GM18909 (cell line): ENCODE measurements at regions not wholly inside any gene's neighbourhood (a gene's known extent, or its start where the extent isn't known, plus 50 kb on each side); places are given as distances from the start of the nearest gene placed in this dataset.
A peak's percentile ranks its signal among the peaks of the same experiment; 100 is the strongest.

Experiments used
- ATAC-seq: cut with Tn5 transposase; IDR thresholded peaks from one replicate; pipeline ENCODE4 v1.9.1; 2021; ENCODE audit warnings: mild to moderate bottlenecking; ENCODE audit not compliant: unreplicated experiment, poor library complexity

DNA sequence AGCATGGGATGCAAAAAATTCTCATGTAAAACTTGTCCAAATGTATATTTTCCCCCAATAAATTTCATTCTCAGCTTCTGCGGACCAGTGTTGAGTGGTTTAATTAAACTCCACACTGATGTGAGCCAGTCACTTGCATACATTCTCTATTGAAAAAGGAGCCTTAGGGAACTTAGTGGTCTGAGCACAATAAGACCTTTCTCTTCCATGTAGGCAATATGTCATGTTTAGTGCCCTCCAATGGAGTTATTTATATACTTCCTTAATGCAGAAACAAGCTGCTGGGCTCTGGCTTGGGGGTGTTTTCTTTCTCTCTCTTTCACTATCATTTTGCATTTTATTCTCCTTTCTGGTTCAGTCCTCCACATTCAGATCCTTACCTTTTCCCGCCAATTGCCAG is 196.9 kb downstream of the ANAPC10 start:
- ATAC-seq = no peak

DNA sequence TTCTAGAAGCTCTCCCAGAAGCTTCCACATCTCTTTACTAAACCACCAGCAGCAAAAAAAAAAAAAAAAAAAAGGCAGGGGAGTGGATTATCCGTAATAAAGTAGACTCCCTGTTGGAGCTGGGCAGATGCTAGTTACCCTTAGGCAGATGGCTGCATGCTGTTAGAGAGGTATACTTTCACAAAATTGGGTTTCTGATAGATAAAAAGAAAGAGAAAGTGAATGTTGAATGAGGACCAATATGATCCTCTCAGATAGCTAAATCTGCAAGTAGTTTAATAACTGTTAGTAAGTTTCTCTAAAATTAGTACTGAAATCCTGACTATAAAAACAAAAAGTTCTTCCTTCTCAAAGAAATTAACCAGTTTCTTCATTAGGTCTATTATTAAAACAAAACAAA is 195.4 kb downstream of the ANAPC10 start:
- peak; percentile 63 for ATAC-seq

DNA sequence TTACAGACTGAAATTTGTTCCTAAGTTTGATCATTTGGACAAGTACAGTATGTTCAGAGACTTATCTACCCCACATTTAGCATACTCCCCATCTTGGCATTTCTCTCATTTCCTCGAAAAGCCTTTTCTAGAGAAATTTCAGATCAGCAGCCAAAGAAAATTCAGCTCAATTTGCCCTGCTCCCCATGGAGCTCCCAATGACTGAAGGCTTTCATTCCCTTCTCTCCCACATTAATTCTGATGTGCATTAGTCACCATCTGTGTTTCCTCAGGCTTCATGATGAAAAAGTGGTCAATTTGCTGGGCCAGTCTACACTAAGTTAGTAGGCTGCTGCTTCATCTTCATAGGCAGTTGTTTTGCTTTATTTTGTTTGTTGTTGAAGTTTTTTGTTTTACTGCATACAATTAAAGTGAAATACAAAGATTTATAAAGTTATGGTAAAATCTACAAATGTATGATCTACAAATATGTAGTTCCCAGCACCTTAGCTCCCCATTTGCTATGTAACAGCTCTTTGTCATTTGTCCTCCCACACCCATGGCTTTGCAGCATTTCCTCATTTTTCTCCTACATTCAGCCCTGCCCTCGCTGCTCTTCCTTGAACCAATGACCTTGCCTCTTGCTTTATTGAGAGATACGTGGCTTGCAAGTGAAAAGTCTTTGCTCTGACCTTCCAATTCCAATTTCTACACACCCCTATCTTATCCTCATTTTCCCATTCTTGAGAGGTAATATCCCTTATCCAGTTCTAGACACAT is 193.9 kb downstream of the ANAPC10 start:
- no peak for ATAC-seq

DNA sequence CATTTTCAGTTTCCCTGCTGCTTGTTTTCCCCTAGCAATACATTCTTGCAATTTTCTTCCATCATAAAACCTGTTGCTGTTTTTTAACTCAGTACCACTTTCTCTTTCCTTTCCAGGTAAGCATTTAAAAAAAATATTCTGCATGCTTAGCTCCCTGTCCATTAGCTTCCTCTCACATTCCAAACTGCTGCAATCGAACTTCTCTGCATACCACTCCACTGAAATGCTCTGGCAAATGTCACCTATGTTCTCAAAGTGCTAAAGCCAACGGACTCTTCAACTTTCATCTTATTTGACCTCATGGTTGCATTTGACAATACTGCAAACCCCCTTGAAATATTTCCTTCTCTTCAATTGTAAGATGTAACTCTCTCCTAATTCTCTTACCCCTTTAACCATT is 192.7 kb downstream of the ANAPC10 start:
- no peak for ATAC-seq

DNA sequence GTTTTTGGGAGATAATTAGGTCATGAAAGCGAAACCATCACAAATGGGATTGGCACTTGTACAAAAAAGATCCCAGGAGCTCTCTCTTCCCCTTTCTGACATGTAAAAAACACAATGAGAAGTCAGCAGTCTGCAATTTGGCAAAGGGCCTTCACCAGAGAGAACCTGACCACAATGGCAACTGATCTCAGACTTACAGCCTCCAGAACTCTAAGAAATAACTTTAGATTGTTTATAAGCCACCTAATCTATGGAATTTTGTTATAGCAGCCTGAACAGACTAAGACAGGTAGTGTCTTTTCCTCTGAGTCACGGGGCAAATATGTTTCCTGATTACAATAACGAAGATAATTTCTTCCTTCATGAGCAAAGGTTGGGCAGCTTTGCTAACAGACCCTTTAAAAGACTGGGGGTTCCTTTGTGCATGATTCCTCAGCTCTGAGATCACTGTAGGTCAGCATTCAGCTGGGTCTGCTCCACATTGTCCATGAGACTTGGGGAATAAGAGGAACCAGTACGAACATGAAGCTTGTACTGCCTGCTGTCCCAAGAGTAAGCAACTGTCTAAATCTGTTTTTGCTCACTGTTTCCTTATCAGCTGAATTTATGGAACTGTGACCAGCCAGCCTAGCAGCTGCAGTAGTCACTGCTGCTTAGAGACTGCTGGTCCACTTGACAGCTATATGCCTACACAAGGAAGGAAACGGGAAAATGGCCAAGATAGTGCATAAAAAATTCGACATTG is 191.6 kb downstream of the ANAPC10 start:
- ATAC-seq = peak; percentile 44

DNA sequence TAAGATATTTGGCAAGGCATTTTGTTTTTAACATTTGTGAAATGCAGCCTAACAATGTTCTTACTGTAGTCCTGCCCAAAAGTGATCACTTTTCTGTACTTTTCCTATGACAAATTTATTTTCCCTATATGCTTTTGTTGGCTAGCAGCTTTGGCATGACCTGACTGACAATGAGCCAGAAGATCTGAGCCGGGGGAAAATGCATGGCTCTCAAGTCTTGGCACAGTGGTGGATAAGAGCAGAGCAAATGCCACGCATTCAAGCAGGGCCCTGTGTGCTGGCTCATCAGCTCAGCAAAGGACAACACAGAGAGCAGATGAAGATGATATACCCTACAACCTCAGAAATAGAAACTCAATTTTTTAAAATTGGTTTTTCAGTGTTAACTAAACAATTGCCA is 187.3 kb downstream of the ANAPC10 start:
- ATAC-seq = no peak
